Activated naive CD8-positive, alpha-beta T cell treated with anti-CD3 and anti-CD28 coated beads for 36 hours (primary cell): ENCODE measurements at regions not wholly inside any gene's neighbourhood (a gene's known extent, or its start where the extent isn't known, plus 50 kb on each side); places are given as distances from the start of the nearest gene placed in this dataset.

Source experiments
- DNase-seq: peaks from one replicate; pipeline ENCODE4 v3.0.0; 2021
- H3K27ac Mint-ChIP-seq: one replicate; pipeline ENCODE4 v1.8.0; 2022; ENCODE audit warnings: mild to moderate bottlenecking, moderate library complexity, mixed read lengths
- H3K27me3 Mint-ChIP-seq: one replicate; pipeline ENCODE4 v1.8.0; 2022; ENCODE audit warnings: mild to moderate bottlenecking, mixed read lengths
- H3K36me3 Mint-ChIP-seq: one replicate; pipeline ENCODE4 v1.8.0; 2021; ENCODE audit warnings: mild to moderate bottlenecking, mixed read lengths
- H3K4me1 Mint-ChIP-seq: one replicate; pipeline ENCODE4 v1.8.0; 2021; ENCODE audit warnings: mixed read lengths
- H3K4me3 Mint-ChIP-seq: one replicate; pipeline ENCODE4 v1.8.0; 2022; ENCODE audit warnings: mild to moderate bottlenecking, moderate library complexity, mixed read lengths
- H3K9me3 Mint-ChIP-seq: one replicate; pipeline ENCODE4 v1.8.0; 2022; ENCODE audit warnings: mixed read lengths

DNA sequence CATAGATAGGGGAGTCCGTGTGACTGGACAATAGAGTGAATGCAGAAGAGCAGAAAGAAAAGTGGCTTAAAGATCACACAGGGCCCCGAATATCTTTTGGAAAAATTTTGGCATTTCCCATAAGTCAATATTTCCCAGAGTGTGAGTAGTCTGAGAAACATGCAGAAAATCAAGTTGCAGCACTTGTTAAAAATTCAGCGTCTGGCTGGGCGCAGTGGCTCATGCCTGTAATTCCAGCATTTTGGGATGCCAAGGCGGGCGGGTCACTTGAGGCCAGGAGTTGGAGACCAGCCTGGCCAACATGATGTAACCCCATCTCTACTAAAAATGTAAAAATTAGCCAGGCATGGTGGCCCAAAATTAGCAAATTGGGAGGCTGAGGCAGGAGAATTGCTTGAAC is 227.0 kb downstream of the DRD1 start:
- DNase-seq: no peak
- no peaks in the 10 kb centered on the region for H3K36me3 Mint-ChIP-seq
- no peak overlapping the region for H3K27ac Mint-ChIP-seq
- H3K27me3 Mint-ChIP-seq: peaks cover 22% of the 10 kb centered on the region
- H3K4me3 Mint-ChIP-seq: no peak overlapping the region
- no peaks in the 10 kb centered on the region for H3K4me1 Mint-ChIP-seq
- no peaks in the 10 kb centered on the region for H3K9me3 Mint-ChIP-seq

DNA sequence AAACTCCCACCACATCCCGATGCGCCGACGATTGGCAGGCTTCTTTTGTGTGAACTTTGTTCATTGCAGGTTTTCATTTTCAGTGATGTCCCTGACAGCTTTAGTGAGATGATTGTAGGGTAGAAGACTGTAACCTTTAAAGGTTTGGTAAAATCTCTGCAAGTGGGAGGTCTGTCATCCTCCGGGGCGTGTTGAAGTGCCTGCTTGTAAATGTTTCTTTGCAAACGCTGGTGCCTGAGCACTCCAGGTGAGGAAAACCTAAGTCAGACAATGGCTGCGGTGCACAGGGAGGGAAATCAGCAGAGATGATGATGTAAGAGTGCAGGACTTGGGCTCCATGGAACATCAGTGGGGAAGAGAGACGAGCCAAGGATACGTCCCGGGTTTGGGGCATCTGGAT is 228.1 kb downstream of the DRD1 start:
- Mint-ChIP-seq H3K9me3 (no peaks in the 10 kb centered on the region), H3K36me3 (no peaks in the 10 kb centered on the region), H3K27me3 (peaks cover 28% of the 10 kb centered on the region), H3K4me1 (no peaks in the 10 kb centered on the region), H3K27ac (no peak overlapping the region), H3K4me3 (no peak overlapping the region)
- DNase-seq: no peak

DNA sequence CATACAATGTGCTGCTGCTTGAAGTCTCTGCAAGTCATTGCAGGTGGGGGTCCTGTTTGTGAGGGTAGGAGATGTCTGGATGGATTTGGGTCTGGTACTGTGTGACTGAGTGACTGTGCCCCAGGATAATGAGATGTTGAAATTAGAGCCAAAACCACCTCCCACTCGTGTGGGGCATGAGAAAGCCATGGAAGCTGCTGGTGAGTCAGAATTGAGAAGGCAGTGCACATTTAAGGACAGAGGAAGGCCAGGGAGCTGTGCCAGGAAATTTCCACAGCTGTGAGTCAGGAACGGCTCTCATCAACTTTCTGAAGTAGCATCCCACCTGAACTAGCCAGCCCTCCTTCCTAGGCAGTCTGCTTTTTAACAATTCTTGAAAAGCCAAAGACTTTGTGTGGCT is 229.8 kb downstream of the DRD1 start:
- peaks cover 31% of the 10 kb centered on the region for H3K27me3 Mint-ChIP-seq
- no peaks in the 10 kb centered on the region for H3K36me3 Mint-ChIP-seq
- no peak overlapping the region for H3K4me3 Mint-ChIP-seq
- DNase-seq: no peak
- H3K27ac Mint-ChIP-seq: no peak overlapping the region
- H3K4me1 Mint-ChIP-seq: no peaks in the 10 kb centered on the region
- H3K9me3 Mint-ChIP-seq: no peaks in the 10 kb centered on the region

DNA sequence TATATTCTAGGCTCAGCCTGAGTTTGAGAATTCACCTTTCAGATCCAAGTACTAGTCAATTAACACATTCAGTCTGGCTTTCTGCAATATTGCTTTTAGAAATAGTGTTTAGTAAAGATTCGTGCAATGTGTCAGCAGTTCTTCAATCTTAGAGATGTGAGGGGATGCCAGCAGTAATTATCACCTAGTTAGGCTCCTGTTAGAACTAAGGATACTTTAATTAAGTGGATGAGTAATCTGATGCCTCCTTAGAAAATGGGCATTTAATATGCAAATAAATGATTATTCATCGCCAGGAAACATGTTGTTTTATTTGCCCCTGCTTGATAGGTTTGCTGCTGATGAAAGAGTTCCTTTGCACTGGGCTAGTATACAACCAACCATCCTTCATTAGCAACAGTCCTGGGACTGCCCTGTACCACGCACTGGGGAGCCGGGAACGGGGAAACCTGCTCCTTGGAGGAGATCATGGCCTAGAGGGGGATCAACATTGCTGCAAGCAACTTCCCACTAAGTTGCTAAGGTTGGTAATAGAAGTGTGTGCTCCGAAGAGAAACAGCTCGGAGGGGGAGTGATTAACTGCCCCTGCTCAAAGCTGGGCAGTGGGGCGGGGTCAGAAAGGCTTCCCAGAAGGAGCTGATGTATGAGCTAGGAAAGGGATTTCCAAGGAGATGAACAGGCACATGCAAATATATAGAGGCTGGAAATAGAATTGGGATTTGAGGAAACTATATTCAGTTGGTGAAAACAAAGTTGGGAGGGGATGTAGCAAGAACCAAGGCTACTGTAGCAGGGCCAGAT is 231.8 kb downstream of the DRD1 start:
- H3K4me1 Mint-ChIP-seq: no peaks in the 10 kb centered on the region

DNA sequence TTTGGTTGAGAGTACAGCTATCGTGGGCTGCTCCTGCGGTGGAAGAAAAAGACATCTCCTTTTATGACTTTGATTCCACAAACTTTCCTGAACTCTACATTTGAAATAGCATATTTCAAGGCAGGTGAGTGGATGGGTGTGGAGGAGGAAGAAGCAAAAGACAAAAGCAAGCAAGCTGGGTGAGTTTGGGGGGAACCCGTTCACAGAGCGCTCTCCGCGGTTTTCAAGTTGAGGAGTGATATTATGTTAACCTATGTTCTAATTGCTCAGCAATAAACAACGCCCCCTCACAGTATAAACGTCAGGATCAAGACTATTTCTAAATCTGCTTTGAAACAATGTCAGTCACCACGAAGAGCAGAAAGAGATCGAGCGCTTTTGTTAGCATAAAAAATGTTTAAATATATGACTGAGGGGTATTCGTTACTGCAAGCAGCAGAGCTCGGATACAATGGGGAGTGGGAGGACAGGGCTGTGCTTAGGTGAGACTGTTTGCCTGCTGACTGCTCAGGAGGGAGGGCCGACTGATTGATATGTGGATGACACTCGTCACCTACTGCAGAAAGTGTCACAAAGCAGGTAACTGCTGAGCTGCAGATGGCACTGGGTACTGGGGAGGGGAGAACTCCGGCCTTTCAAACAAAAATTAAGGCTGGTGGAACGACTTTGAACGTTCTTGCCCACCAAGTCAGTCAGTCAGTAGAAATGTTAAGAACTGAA is 236.5 kb downstream of the DRD1 start:
- Mint-ChIP-seq H3K9me3 (no peaks in the 10 kb centered on the region), H3K27me3 (peaks cover 24% of the 10 kb centered on the region), H3K27ac (no peak overlapping the region), H3K36me3 (no peaks in the 10 kb centered on the region), H3K4me3 (no peak overlapping the region), H3K4me1 (no peaks in the 10 kb centered on the region)
- DNase-seq: no peak

More for the DNA sequence above, 231.8 kb downstream of the DRD1 start:
- no peaks in the 10 kb centered on the region for H3K36me3 Mint-ChIP-seq
- H3K9me3 Mint-ChIP-seq: no peaks in the 10 kb centered on the region
- H3K27ac Mint-ChIP-seq: no peak overlapping the region
- peaks cover 31% of the 10 kb centered on the region for H3K27me3 Mint-ChIP-seq
- no peak for DNase-seq
- no peak overlapping the region for H3K4me3 Mint-ChIP-seq

DNA sequence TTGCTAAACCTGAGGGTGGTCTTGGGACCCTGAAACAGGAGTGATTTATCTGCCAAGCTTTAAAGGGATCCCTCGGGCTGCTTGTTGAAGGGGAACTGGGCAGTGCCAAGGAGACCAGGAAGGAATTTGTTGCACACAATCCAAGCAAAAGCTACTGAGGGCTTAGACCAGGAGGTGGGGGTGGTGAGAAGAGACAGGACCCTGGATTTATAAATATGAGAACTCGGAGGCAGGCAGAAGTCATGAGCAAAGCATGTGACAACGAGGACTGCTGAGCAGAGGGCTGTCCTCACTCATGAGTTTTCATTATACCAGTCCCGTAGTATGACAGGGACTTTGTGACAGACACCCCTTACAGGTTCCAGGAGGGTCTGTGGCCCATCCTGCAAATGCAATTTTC is 237.3 kb downstream of the DRD1 start:
- H3K4me1 Mint-ChIP-seq: no peaks in the 10 kb centered on the region
- H3K27me3 Mint-ChIP-seq: peaks cover 19% of the 10 kb centered on the region
- no peaks in the 10 kb centered on the region for H3K9me3 Mint-ChIP-seq
- H3K27ac Mint-ChIP-seq: no peak overlapping the region
- no peak for DNase-seq
- no peak overlapping the region for H3K4me3 Mint-ChIP-seq
- H3K36me3 Mint-ChIP-seq: no peaks in the 10 kb centered on the region

DNA sequence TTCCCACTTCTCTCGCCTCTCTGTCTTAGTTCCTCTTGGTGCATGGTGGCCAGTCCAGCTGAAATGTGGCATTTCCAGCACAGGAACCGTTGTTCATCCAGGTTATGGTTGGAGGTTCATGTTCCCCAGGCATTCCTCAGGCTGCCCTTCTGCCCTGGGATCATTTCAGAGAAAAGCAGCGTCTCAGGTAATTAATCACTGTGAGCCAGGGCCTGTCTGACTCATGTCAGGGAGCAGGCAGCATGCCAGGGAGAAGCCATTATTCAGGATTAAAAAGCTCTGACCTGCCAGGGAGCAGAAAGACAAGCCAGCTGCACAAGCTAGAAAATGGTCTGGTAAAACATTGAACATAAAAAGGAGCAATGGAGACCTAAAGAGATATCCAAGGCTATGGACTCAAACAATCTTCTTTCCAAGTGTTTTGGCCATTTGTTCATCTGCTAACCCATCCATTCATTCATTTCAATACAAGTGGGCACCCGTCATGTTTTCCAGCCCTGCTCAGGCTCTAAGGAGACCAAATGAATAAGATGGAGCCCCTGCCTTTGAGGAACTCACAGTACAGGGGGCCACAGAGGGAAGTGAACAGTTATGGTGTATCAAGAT is 241.4 kb downstream of the DRD1 start:
- no peak for DNase-seq
- Mint-ChIP-seq H3K9me3 (no peaks in the 10 kb centered on the region), H3K36me3 (no peaks in the 10 kb centered on the region), H3K27me3 (peaks cover 10% of the 10 kb centered on the region), H3K4me3 (no peak overlapping the region), H3K27ac (no peak overlapping the region), H3K4me1 (no peaks in the 10 kb centered on the region)

DNA sequence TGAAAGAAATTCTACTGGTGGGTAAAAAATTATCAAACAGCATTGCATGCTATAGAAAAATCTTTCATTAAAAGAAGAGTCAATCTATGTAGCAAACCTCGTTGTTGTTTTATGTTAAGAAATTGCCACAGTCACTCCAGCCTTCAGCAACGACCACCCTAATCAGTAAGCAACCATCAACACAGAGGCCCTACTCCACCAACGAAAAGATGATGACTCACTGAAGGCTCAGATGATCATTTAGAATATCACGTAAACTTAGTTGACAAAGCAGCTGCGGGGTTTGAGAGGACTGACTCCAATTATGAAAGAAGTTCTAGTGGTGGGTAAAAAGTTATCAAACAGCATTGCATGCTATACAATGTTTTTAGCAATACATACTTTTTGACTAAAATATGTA is 242.6 kb downstream of the DRD1 start:
- Mint-ChIP-seq H3K4me3 (no peak overlapping the region), H3K27me3 (peaks cover 7% of the 10 kb centered on the region)

DNA sequence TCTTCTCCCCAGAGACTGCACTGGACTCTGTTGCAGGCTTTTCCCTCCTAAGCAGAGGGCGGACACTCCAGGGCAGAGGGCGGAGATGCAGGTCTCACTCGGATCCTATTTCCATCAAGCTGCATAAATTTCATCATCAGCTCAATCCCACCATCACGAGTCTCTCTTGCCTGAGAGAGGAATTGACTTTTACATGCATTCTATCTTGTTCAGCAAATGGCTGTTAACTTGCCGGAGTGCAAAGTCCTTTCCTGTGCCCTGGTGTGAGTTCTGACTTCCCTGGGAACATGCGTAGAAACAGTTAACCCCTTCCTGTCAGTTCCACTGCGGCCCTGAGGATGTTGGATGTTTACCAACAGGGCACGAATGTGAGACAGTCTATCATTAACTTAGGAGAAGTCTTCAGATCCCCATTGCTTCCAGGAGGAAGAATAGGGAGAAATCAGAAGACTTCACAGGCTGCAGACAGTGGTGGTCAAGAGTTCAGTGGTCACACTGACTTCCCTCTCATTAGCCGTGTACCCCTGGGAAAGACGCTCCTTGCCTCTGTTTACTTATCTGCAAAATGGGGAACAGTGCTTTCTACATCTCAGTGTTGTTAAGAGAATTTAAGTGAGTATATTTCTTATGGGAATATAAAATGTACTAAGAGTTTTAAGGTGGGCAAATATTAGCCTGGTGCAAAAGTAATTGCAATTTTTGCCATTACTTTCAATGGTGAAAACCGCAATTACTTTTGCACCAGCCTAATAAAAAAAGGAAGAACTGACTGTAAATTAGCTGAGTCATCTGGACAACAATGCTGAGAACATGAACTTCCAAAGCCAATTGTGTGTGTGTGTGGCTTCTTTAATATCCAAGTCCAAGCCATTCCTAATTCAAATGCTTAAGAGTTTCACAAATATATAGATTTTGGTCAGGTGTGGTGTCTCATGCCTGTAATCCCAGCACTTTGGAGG is 248.0 kb downstream of the DRD1 start:
- Mint-ChIP-seq H3K36me3 (no peaks in the 10 kb centered on the region), H3K4me3 (no peak overlapping the region), H3K27me3 (peaks cover 7% of the 10 kb centered on the region), H3K27ac (no peak overlapping the region), H3K4me1 (no peaks in the 10 kb centered on the region), H3K9me3 (no peaks in the 10 kb centered on the region)
- DNase-seq: no peak

More for the DNA sequence above, 242.6 kb downstream of the DRD1 start:
- no peak overlapping the region for H3K27ac Mint-ChIP-seq
- H3K36me3 Mint-ChIP-seq: no peaks in the 10 kb centered on the region
- no peak for DNase-seq
- no peaks in the 10 kb centered on the region for H3K4me1 Mint-ChIP-seq
- H3K9me3 Mint-ChIP-seq: no peaks in the 10 kb centered on the region

DNA sequence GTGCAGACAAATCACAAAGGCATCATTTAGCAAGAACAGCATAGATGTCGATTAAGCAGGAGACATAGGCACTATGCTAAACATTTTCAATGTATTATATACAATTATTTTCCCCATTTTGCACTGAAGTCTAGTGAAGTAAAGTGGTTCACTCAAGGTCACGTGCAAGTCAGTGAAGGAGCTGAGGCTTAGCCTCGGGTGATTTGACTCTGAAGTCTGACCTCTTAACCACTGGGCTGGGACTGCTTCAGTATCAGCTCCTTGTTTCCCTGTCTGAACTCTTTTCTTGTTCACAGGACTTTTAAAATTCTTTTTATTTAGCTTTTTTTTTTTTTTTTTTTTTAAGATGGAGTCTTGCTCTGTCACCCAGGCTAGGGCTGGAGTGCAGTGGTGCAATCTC is 262.7 kb downstream of the DRD1 start:
- Mint-ChIP-seq H3K4me1 (no peaks in the 10 kb centered on the region), H3K36me3 (no peaks in the 10 kb centered on the region), H3K4me3 (no peak overlapping the region), H3K27ac (no peak overlapping the region), H3K9me3 (no peaks in the 10 kb centered on the region), H3K27me3 (peaks cover 3% of the 10 kb centered on the region)
- no peak for DNase-seq

DNA sequence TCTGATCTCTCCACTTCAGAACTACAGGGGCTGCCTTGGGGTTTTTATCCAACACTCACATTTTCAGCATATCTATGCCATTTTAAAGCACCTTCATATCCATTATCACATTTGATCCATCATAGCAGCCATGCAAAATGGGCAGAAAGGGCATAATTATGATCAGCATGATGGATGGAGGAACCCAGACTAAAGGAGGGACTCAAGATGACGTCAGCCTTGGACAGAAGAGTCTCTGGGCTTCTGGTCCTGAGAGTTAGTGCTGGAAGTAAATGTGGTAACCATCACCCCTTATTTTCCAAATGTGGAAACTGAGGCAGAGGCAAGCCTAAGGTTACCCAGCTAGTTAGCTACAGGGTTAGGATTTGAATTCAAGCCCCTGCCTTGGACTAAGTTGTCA is 273.1 kb downstream of the DRD1 start:
- H3K4me3 Mint-ChIP-seq: no peak overlapping the region
- DNase-seq: no peak
- no peaks in the 10 kb centered on the region for H3K4me1 Mint-ChIP-seq
- H3K27me3 Mint-ChIP-seq: peaks cover 13% of the 10 kb centered on the region
- H3K36me3 Mint-ChIP-seq: no peaks in the 10 kb centered on the region
- no peaks in the 10 kb centered on the region for H3K9me3 Mint-ChIP-seq
- H3K27ac Mint-ChIP-seq: no peak overlapping the region

DNA sequence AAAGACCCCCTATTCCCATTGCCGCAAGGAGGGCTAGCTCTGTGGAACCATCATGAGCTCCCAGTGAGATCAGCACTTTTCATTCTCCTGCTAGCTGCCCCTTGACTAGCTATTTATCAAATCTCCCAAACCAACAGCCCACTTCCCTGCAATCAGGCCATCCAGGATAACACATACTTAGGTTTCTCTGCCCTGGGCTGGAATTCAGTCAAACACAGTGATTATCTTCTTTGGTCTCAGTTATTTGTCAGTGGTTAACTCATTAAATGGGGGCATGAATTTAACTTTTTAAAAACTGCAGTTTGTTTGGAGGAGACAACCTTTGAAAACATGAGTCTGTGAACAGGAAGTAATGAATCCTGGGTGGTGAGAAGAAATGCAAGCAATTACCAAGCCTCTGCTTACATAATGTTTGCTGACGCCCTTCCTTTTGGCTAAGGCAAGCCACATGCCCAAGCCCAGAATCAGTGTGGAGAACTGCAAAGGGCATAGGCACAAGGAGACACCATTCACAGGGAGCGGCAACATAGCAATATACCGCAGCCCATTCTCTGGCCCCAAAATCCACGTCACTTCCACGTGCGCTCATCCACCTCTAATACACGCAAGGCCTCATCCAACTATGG is 275.0 kb downstream of the DRD1 start:
- Mint-ChIP-seq H3K27me3 (peaks cover 17% of the 10 kb centered on the region), H3K4me1 (no peaks in the 10 kb centered on the region), H3K27ac (no peak overlapping the region), H3K9me3 (no peaks in the 10 kb centered on the region), H3K36me3 (no peaks in the 10 kb centered on the region), H3K4me3 (no peak overlapping the region)
- no peak for DNase-seq

DNA sequence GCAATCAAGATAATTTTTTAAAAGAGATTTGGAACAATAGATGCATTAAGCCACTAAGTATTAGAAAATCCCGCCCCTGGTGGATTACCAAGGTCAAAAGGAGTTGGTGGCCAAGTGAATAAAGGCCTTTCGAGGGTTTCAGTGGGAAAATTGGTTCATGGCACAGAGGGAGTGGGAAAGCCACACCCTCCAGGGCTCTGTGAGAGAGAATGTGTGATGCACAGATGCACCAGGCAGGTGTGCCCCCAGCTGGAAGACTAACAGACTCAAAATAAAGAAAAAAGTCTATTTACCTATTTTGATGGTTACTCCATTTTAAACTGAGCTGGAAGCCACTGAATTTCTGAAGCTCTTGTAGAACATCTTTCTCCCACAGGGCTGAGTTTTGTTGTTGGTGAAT is 278.0 kb downstream of the DRD1 start:
- DNase-seq: no peak
- H3K9me3 Mint-ChIP-seq: no peaks in the 10 kb centered on the region
- peaks cover 16% of the 10 kb centered on the region for H3K27me3 Mint-ChIP-seq
- H3K4me3 Mint-ChIP-seq: no peak overlapping the region
- H3K27ac Mint-ChIP-seq: no peak overlapping the region
- no peaks in the 10 kb centered on the region for H3K36me3 Mint-ChIP-seq
- H3K4me1 Mint-ChIP-seq: no peaks in the 10 kb centered on the region

DNA sequence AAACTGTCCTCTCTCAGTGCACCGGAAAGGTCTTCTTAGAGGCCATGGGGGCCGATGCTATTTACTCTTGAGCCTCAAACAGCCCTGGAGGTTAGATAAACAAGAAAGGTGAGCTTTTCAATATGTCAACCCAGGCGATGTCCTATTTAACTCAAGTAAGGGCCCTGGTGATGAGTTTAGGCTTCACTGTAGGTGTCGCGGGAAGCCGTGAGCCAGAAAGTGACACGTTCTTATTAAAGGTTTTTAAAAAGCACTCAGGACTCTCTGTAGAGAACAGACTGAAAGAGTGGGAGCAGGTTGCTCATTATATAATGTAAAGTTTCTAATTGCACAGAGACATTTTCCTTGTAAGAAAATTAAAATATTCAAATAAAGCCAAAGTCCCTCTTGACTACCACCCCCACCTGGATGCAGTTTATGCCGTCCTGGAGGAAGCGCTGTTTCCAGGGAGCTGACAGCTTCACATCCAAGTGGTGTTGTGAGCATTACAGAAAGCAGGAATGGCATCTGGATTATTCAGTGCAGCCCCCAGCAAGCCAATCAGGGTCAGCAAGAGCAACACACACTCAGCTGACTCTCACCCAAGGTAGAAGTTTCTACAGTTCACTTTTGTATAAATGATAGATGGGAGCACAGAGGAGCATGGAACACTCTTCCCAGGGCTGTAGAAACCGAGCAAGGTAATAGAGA is 280.3 kb downstream of the DRD1 start:
- no peak for DNase-seq
- Mint-ChIP-seq H3K4me1 (no peaks in the 10 kb centered on the region), H3K27ac (no peak overlapping the region), H3K36me3 (no peaks in the 10 kb centered on the region), H3K27me3 (peaks cover 16% of the 10 kb centered on the region), H3K4me3 (no peak overlapping the region), H3K9me3 (no peaks in the 10 kb centered on the region)
